HG03159 (cell line): ENCODE measurements at regions not wholly inside any gene's neighbourhood (a gene's known extent, or its start where the extent isn't known, plus 50 kb on each side); places are given as distances from the start of the nearest gene placed in this dataset.
"Not testable (repeated sequence)": the region's sequence is repeated elsewhere in the genome, so short reads cannot be mapped to it uniquely, and the experiment has no call there.

ENCODE experiments used
- ATAC-seq: cut with Tn5 transposase; IDR thresholded peaks from one replicate; pipeline ENCODE4 v1.9.1; 2021; ENCODE audit warnings: mild to moderate bottlenecking, moderate library complexity; ENCODE audit not compliant: unreplicated experiment

- ATAC-seq = no peak
Measured at GRCh38 chr5:167855818-167856217, 435.6 kb upstream of the WWC1 start.

- ATAC-seq = no peak
Measured at GRCh38 chr5:167857321-167857720, 434.1 kb upstream of the WWC1 start.

- not testable (repeated sequence) for ATAC-seq
Measured at GRCh38 chr5:167858186-167858855, 433.1 kb upstream of the WWC1 start.

- ATAC-seq = no peak
Measured at GRCh38 chr5:167861129-167861927, 430.1 kb upstream of the WWC1 start.

- ATAC-seq = no peak
Measured at GRCh38 chr5:167861928-167862426, 429.5 kb upstream of the WWC1 start.

- no peak for ATAC-seq
Measured at GRCh38 chr5:167863883-167864282, 427.6 kb upstream of the WWC1 start.

GRCh38 chr5:167864801-167865200 lies 426.6 kb upstream of the WWC1 start:
- ATAC-seq = no peak

- ATAC-seq = no peak
Measured at GRCh38 chr5:167866797-167867196, 424.6 kb upstream of the WWC1 start.

- ATAC-seq = no peak
Measured at GRCh38 chr5:167867281-167867680, 424.2 kb upstream of the WWC1 start.

GRCh38 chr5:167869125-167869524 lies 422.3 kb upstream of the WWC1 start:
- ATAC-seq = no peak

GRCh38 chr5:167870055-167870454 lies 421.4 kb upstream of the WWC1 start:
- no peak for ATAC-seq

GRCh38 chr5:167871091-167871490 lies 420.4 kb upstream of the WWC1 start:
- ATAC-seq = no peak

- ATAC-seq = no peak
Measured at GRCh38 chr5:167872791-167873190, 418.7 kb upstream of the WWC1 start.

- no peak for ATAC-seq
Measured at GRCh38 chr5:167877114-167877722, 414.2 kb upstream of the WWC1 start.

- no peak for ATAC-seq
Measured at GRCh38 chr5:167877924-167878323, 413.5 kb upstream of the WWC1 start.

GRCh38 chr5:167880420-167880819 lies 411.0 kb upstream of the WWC1 start:
- no peak for ATAC-seq

GRCh38 chr5:167881041-167881440 lies 410.4 kb upstream of the WWC1 start:
- no peak for ATAC-seq

- ATAC-seq = no peak
Measured at GRCh38 chr5:167886196-167886595, 405.2 kb upstream of the WWC1 start.

- no peak for ATAC-seq
Measured at GRCh38 chr5:167888393-167888792, 403.1 kb upstream of the WWC1 start.

- no peak for ATAC-seq
Measured at GRCh38 chr5:167889276-167889675, 402.2 kb upstream of the WWC1 start.

- no peak for ATAC-seq
Measured at GRCh38 chr5:167892352-167893115, 398.9 kb upstream of the WWC1 start.
